HG03135 (cell line): ENCODE measurements at regions not wholly inside any gene's neighbourhood (a gene's known extent, or its start where the extent isn't known, plus 50 kb on each side); places are given as distances from the start of the nearest gene placed in this dataset.

Source experiments
- ATAC-seq: cut with Tn5 transposase; IDR thresholded peaks from one replicate; pipeline ENCODE4 v1.9.1; 2021; ENCODE audit warnings: mild to moderate bottlenecking, moderate library complexity; ENCODE audit not compliant: unreplicated experiment

GRCh38 chrX:110408949-110409588 lies 50.4 kb downstream of the RTL9 start:
- ATAC-seq, result no peak

DNA sequence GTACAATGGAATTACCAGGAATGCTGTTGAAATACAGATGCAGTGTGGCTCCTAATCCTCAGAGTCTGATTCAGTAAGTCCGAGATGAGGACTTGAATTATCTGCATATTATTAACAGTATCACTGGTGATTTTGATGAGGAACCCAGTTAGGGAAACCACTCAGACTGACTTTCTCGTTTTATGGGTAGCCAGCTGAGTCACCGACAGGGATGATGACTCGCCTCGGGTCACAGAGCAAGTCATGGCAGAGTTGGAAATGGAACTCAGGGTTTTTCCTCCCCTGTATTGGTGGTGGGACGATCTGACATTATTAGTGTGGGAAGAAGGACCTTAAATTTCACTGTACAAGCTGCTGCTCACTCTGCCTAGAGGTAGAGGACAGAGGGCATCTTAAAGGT lies 51.3 kb downstream of the RTL9 start:
- ATAC-seq, result no peak

DNA sequence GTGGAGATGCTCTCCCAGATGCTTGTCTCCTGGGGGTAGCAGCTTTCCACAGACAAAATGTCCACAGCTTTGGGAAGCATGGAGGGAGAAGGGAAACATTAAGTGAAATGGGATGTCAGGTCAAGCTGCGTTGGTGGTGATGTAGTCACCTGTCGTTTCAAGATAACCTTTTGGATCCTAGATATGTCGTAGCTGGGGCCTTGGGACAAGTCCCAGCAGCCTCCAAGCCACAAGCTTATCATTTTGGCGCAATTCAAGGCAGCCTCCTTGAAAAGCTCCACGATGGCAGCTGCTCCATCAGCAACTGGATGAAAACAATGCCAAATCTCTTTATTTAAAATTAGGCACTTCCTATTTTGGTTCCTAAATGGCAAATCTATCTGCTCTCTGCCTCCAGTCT lies 52.0 kb downstream of the RTL9 start:
- no peak for ATAC-seq

DNA sequence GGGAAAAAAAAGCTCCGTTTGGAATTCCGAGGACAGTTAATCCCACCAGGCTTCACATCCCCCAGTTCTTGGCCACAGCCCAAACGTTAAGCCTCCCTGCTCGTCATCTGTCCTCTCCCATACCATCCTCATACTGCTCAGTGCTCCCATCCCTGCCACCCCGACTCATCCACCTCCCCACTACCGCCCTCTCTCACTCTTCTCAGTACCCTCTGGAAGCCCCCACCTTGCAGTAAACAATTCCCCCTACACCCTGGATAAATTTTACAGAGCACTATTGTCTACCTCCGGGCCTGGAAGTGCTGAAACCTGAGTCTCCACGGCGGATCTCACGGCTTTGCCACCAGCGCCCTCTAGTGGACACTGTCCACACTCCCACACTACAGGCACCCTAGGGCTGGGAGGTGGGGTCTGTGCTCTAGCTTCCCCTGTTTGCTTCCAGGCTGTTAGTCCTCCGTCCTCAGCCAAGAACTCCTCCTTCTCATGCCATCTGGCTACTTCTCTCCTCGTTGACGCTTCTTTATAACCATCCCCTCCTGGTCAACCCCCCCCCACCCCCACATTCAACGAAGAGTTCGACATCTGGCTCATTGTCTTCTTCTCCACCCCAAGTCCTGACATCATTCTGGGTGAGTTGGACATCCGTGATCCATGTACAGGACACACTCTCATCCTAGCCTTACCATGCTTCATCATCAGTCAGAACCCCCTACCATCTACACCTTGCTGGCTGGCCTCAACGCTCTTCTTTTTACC lies 54.5 kb downstream of the RTL9 start:
- peak; percentile 84 for ATAC-seq

GRCh38 chrX:110413727-110414124 lies 55.1 kb downstream of the RTL9 start:
- no peak for ATAC-seq

GRCh38 chrX:110414273-110414672 lies 55.6 kb downstream of the RTL9 start:
- no peak for ATAC-seq

GRCh38 chrX:110414679-110415439 lies 56.2 kb downstream of the RTL9 start:
- no peak for ATAC-seq

DNA sequence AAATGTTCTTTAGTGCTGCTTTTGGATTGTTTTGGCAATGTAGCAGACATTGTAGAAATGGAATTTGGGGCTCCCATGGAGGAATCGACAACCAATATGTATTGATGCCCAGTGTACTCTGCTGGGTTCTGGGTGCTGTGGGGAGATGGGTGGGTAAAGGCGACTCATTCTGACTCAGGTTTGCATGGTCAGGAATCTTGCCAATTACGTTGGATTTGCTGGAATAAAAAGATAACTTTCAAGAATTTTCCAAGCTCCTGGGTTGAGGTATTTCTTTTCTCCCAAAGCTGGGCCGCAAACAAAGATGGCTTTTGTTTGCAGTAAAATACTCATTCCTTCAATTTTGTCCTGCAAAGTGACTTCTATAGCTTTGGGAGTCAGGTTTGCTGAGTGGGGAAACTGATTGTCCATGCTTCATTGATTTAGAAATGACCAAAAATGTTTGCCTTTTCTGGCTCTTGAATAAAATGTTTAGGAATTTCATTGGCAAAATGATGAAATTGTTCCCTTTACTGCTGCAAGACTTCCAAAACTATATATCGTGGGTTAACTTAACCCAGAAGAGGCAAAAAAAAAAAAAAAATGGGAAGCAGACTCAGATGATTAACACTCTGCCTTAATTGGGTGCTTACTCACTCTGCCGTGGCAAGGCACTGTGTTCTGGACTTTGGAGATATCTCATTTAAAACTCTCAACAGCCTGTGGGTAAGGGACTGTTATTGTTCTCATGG lies 57.0 kb downstream of the RTL9 start:
- ATAC-seq, result no peak

- no peak for ATAC-seq
These were observed 58.5 kb downstream of the RTL9 start for GRCh38 chrX:110417128-110417527.

- ATAC-seq, result no peak
These were observed 59.9 kb downstream of the RTL9 start for GRCh38 chrX:110418316-110419235.

DNA sequence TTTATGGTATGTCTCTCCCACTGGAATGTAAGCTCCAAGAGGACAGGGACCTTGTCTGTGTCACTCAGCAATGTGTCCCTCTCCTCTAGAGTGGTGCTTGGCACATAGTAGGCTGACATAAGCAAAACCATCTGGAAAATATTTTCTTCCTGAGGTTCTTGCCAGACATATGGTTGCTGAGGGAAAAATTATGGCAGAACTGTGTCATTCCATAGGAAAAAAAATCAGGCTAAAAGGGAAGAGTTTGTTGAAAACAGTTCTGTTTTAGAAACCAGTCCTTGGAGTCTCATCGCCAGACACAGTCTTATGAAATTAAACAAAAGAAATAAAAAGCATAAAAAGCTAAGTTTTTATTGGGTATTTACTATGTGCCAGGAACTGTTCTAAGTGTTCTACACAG lies 60.9 kb downstream of the RTL9 start:
- ATAC-seq, result no peak

DNA sequence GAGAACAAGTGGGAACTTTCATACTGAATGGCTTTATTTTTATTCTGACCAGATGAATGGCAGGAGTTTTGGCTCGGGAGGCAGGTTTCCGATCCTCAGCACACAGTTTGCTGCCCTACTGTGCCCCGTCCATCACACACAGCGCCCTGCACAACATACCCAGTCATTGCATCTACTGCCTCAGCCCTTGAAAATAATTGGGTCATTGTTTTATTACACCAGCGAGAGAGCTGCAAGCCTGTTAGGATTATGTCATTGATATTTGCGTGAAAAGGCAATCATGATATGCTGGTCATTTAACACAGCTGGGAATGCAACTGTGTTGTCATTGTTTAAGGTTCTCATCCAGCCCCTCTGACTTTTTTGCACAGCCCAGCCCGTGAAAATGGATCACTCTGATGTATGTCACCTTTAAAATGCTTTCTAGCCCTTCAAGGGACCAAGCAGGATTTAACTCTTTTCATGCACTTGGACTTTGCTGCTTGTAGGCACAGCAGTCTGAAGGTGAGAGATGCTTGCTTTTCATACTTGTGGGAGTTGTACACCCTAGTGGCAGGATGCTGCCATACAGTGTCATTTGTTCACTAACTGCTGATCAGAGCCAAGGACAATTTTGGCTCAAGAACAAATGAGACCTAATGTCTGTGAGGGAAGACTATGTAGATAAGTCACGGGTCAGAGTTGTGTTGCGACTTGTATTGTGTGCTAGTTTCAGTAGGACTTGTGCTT lies 62.3 kb downstream of the RTL9 start:
- no peak for ATAC-seq

GRCh38 chrX:110421500-110422455 lies 63.1 kb downstream of the RTL9 start:
- ATAC-seq, result no peak

DNA sequence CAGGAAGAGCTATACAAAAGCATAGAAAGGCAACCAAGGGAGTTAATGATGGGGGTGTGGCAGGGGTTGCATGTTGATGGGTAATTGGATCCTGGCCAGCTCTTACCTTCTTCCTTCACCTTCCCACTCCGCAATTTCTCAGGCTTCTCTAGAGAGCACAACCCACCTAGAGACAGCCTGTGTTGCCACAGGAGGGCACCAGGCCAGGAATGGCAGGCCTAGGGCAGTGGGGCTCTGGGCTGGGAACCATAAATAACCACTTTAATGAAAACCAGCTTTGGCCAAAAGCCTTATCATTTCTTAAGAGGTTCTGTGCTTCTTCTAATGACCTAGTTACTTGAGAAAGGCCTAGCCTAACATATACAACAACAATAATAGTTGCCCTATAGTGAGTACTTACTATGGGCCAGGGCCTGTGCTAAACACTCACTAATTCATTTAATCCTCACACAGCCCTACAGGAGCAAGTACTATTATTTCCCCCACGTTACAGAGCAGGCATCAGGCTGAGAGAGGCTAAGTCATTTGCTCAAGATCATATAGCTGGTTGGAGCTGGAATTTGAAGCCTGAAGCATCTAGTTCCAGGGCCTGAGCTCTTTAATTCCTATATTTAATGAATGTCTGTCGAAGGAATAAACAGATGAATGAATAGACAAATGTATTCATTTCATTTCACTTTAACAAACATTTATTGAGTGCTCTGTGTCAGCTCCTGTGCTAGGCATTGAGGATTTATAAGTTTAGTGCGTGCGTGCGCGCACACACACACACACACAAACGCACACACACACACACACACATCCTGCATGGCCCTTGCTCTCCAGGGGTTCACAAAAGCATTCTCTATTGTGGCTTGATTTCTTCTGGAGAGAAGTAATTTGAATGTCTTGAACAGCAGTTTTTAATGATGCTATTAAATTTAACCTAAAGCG lies 66.8 kb downstream of the RTL9 start:
- no peak for ATAC-seq

GRCh38 chrX:110426155-110426504 lies 67.5 kb downstream of the RTL9 start:
- no peak for ATAC-seq

- no peak for ATAC-seq
These were observed 68.4 kb downstream of the RTL9 start for GRCh38 chrX:110427076-110427475.

DNA sequence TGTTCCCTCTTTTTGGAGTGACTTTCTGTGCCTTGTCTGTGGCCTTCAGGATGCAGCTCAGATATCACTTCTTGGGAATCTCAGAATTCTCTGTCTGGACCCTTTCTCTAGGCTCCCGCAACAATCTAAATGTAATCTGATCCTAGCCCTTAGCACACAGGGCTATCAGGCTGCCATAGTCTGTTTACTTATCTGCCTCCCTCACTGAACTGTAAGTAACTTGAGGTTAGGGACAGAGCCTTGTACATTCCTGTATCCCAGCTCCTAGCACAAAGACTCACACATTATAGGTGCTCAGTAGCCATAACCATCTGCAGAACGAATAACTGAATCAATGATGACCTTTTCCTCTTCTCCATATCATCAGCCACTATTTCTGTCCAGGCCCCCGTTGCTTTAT lies 69.5 kb downstream of the RTL9 start:
- no peak for ATAC-seq
